CD14-positive monocyte (primary cell): ENCODE measurements at regions not wholly inside any gene's neighbourhood (a gene's known extent, or its start where the extent isn't known, plus 50 kb on each side); places are given as distances from the start of the nearest gene placed in this dataset.

ENCODE experiments used
- DNase-seq, 3 donors: peaks; one replicate each; pipeline ENCODE4 v3.0.0-alpha.2; 2011 to 2022
- H2AFZ ChIP-seq: 2 replicates; pipeline ENCODE4 v1.6.0; 2012; ENCODE audit warnings: mild to moderate bottlenecking, low read depth, low read length, inconsistent platforms; ENCODE audit not compliant: insufficient read depth, poor library complexity, severe bottlenecking
- H3K27ac ChIP-seq, 2 donors: 1 replicate in 1 of 2; 2 replicates in 1 of 2; pipeline ENCODE4 v1.5.1; 2012 to 2013; ENCODE audit warnings: low read length in 2 of 2, control low read depth in 1 of 2, inconsistent platforms in 1 of 2, low read depth in 1 of 2, mild to moderate bottlenecking in 1 of 2
- H3K27me3 ChIP-seq, 2 donors: one replicate each; pipeline versions ENCODE4 v1.6.0 to v1.6.1; 2011 to 2013; ENCODE audit warnings: low read length in 2 of 2; ENCODE audit not compliant: control insufficient read depth in 2 of 2, insufficient read depth in 2 of 2
- H3K36me3 ChIP-seq, 2 donors: replicated peaks in 1 of 2; 1 replicate in 1 of 2; 2 replicates in 1 of 2; pipeline versions ENCODE4 v1.5.1 to v1.6.1; 2012 to 2013; ENCODE audit warnings: low read length in 2 of 2, control low read depth in 1 of 2, inconsistent platforms in 1 of 2, mild to moderate bottlenecking in 1 of 2; ENCODE audit not compliant: insufficient read depth in 2 of 2, control insufficient read depth in 1 of 2
- H3K4me1 ChIP-seq, 2 donors: 1 replicate in 1 of 2; 2 replicates in 1 of 2; pipeline versions ENCODE4 v1.5.1 to v1.6.1; 2012 to 2013; ENCODE audit warnings: low read length in 2 of 2, control low read depth in 1 of 2, inconsistent platforms in 1 of 2, mild to moderate bottlenecking in 1 of 2, moderate library complexity in 1 of 2; ENCODE audit not compliant: insufficient read depth in 2 of 2, control insufficient read depth in 1 of 2
- H3K4me2 ChIP-seq: replicated peaks from 2 replicates; pipeline ENCODE3; 2012; ENCODE audit warnings: low read length, moderate library complexity, mild to moderate bottlenecking; ENCODE audit not compliant: poor library complexity, severe bottlenecking; ENCODE audit errors: extremely low read depth
- H3K4me3 ChIP-seq, 3 experiments: fragments of 200-600 bp in 1 of 3; sonication (generic) in 1 of 3; replicated peaks in 1 of 3; 1 replicate in 2 of 3; 2 replicates in 1 of 3; pipeline ENCODE4 v1.5.1; 2011 to 2013; ENCODE audit warnings: low read length in 3 of 3, mild to moderate bottlenecking in 3 of 3, control low read depth in 2 of 3, low read depth in 2 of 3, inconsistent platforms in 1 of 3, moderate library complexity in 1 of 3
- H3K79me2 ChIP-seq: 2 replicates; pipeline ENCODE4 v1.6.0; 2012; ENCODE audit warnings: mild to moderate bottlenecking, control low read depth, inconsistent platforms, low read length, moderate library complexity; ENCODE audit not compliant: insufficient read depth
- H3K9ac ChIP-seq: 2 replicates; pipeline ENCODE4 v1.6.0; 2017; ENCODE audit warnings: low read length, mild to moderate bottlenecking; ENCODE audit not compliant: insufficient read depth, poor library complexity, severe bottlenecking
- H3K9me3 ChIP-seq, 2 donors: replicated peaks in 1 of 2; 1 replicate in 1 of 2; 2 replicates in 1 of 2; pipeline versions ENCODE4 v1.5.1 to v1.6.1; 2012 to 2013; ENCODE audit warnings: low read length in 2 of 2, control low read depth in 1 of 2; ENCODE audit not compliant: control insufficient read depth in 1 of 2, insufficient read depth in 1 of 2
- H4K20me1 ChIP-seq: 2 replicates; pipeline ENCODE4 v1.6.0; 2012; ENCODE audit warnings: mild to moderate bottlenecking, low read length, control low read depth, moderate library complexity; ENCODE audit not compliant: insufficient read depth
- H3K27ac Mint-ChIP-seq, 7 donors: one replicate each; pipeline ENCODE4 v1.8.0; 2020; ENCODE audit warnings: mild to moderate bottlenecking in 7 of 7, mixed read lengths in 7 of 7, moderate library complexity in 6 of 7, inconsistent platforms in 2 of 7
- H3K27me3 Mint-ChIP-seq, 3 donors: one replicate each; pipeline ENCODE4 v1.8.0; 2021 to 2022; ENCODE audit warnings: low read depth in 3 of 3, mild to moderate bottlenecking in 3 of 3, mixed read lengths in 3 of 3, moderate library complexity in 3 of 3, inconsistent platforms in 1 of 3
- H3K36me3 Mint-ChIP-seq, 2 donors: one replicate each; pipeline ENCODE4 v1.8.0; 2020; ENCODE audit warnings: mixed read lengths in 2 of 2, inconsistent platforms in 1 of 2, mild to moderate bottlenecking in 1 of 2
- H3K4me1 Mint-ChIP-seq: one replicate; pipeline ENCODE4 v1.8.0; 2020; ENCODE audit warnings: mild to moderate bottlenecking, mixed read lengths
- H3K4me3 Mint-ChIP-seq, 2 donors: one replicate each; pipeline ENCODE4 v1.8.0; 2020; ENCODE audit warnings: mild to moderate bottlenecking in 2 of 2, mixed read lengths in 2 of 2, moderate library complexity in 1 of 2
- H3K9me3 Mint-ChIP-seq, 7 donors: one replicate each; pipeline ENCODE4 v1.8.0; 2020 to 2022; ENCODE audit warnings: mixed read lengths in 7 of 7, mild to moderate bottlenecking in 6 of 7, moderate library complexity in 6 of 7, inconsistent platforms in 2 of 7
- CTCF ChIP-seq: fragments of 200-600 bp; IDR thresholded peaks from one replicate; pipeline ENCODE4 v1.8.0; 2022; ENCODE audit warnings: antibody characterized with exemption, mild to moderate bottlenecking
- WGBS: methylation state at CpG from one replicate; pipeline ENCODE4 v1.1.5; 2013; ENCODE audit warnings: missing lambda C conversion rate; ENCODE audit not compliant: insufficient coverage; 5-methylcytosine and 5-hydroxymethylcytosine counted together
- intact Hi-C, 2 donors: fragments of 100-400 bp; cut with micrococcal nuclease; formaldehyde crosslinking; loops; one replicate each; pipeline versions ENCODE4 v1.15.0 to v1.15.1; 2023

GRCh38 chrX:73965833-73966232, 113.3 kb upstream of the XIST start:
- Histone ChIP-seq H3K36me3 (peaks cover 10 to 63% of the 10 kb centered on the region in 2 donors), H4K20me1 (peaks cover 44% of the 10 kb centered on the region), H3K79me2 (peaks cover 68% of the 10 kb centered on the region), H3K9me3 (no peaks in the 10 kb centered on the region), H2AFZ (no peak overlapping the region), H3K4me3 (no peak overlapping the region), H3K4me1 (no peaks in the 10 kb centered on the region), H3K27me3 (no peaks in the 10 kb centered on the region), H3K27ac (no peak overlapping the region), H3K9ac (no peak overlapping the region), H3K4me2 (no peak overlapping the region)
- H3K9me3 Mint-ChIP-seq = peaks cover 0 to 7% (median 2%) of the 10 kb centered on the region in 7 donors
- peaks cover 15 to 62% of the 10 kb centered on the region in 2 donors for H3K36me3 Mint-ChIP-seq
- H3K4me3 Mint-ChIP-seq = no peak overlapping the region
- no peak for TF ChIP-seq CTCF
- peaks cover under 1% of the 10 kb centered on the region for H3K4me1 Mint-ChIP-seq
- intact Hi-C loops = no loop called here
- H3K27ac Mint-ChIP-seq = peak overlapping the region in 1 of 7 donors; percentile 73
- 90% methylated on average over 2 of the region's 2 CpGs for WGBS
- no peaks in the 10 kb centered on the region for H3K27me3 Mint-ChIP-seq
- no peak for DNase-seq

GRCh38 chrX:73964579-73964978, 112.1 kb upstream of the XIST start:
- no peaks in the 10 kb centered on the region for H3K27me3 ChIP-seq
- no peaks in the 10 kb centered on the region for H3K9me3 ChIP-seq
- no peaks in the 10 kb centered on the region for H3K27me3 Mint-ChIP-seq
- no CpG with 5 or more reads among the region's 1 CpG for WGBS
- peaks cover 15 to 60% of the 10 kb centered on the region in 2 donors for H3K36me3 Mint-ChIP-seq
- intact Hi-C loops = no loop called here
- no peak for DNase-seq
- H3K36me3 ChIP-seq = peaks cover 10 to 52% of the 10 kb centered on the region in 2 donors
- no peak overlapping the region for H3K4me3 Mint-ChIP-seq
- H3K27ac Mint-ChIP-seq = no peak overlapping the region
- H3K4me2 ChIP-seq = no peak overlapping the region
- no peak overlapping the region for H3K4me3 ChIP-seq
- H2AFZ ChIP-seq = no peak overlapping the region
- H3K9ac ChIP-seq = no peak overlapping the region
- peaks cover 47% of the 10 kb centered on the region for H4K20me1 ChIP-seq
- no peak overlapping the region for H3K27ac ChIP-seq
- no peak for TF ChIP-seq CTCF
- H3K4me1 ChIP-seq = no peaks in the 10 kb centered on the region
- peaks cover 70% of the 10 kb centered on the region for H3K79me2 ChIP-seq
- H3K4me1 Mint-ChIP-seq = peaks cover 3% of the 10 kb centered on the region
- peaks cover 0 to 3% (median 2%) of the 10 kb centered on the region in 7 donors for H3K9me3 Mint-ChIP-seq
